ENCODE measurements at regions not wholly inside any gene's neighbourhood (a gene's known extent, or its start where the extent isn't known, plus 50 kb on each side); places are given as distances from the start of the nearest gene placed in this dataset.

- TF ChIP-seq EZH2 (IDR thresholded peaks at IDR 0.05; ENCODE audit: insufficient read depth, poor library complexity, severe bottlenecking) (no peak), EZH2phosphoT487 (IDR thresholded peaks at IDR 0.05; ENCODE audit: insufficient read depth, low read depth) (no peak)
Observed at GRCh38 chr6:3540253-3540820, 83.5 kb upstream of the SLC22A23 start.

Data from GM23248 (cell line).